Stimulated activated CD8-positive, alpha-beta memory T cell treated with anti-CD3 and anti-CD28 coated beads, Interleukin-2, amount 100 ng/mL, for 1 hour (primary cell): ENCODE measurements at regions not wholly inside any gene's neighbourhood (a gene's known extent, or its start where the extent isn't known, plus 50 kb on each side); places are given as distances from the start of the nearest gene placed in this dataset.

Experiments
- DNase-seq, 2 donors: peaks; one replicate each; pipeline ENCODE4 v3.0.0-alpha.2; 2020; ENCODE audit warnings: low read depth in 2 of 2

DNA sequence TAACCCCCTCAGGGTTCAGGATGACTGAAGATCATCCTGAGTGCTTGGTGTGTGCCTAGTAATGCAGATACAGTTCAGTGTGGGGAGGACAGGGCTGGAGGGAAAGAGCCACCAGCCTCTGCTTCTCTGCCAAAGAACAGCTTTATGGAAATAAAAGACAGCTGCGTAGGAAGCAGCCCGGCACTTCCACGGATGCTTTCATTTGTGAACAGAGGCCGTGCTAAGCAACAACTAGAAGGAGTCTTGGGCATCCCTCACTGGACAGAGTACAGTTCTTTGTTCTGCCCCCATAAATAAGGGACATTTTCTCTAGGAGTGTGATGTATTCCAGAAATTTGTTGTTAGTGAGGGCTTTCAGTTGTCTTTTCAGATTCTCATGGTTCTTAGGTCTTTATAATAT, 194.8 kb upstream of the RGMA start:
- no peak for DNase-seq

DNA sequence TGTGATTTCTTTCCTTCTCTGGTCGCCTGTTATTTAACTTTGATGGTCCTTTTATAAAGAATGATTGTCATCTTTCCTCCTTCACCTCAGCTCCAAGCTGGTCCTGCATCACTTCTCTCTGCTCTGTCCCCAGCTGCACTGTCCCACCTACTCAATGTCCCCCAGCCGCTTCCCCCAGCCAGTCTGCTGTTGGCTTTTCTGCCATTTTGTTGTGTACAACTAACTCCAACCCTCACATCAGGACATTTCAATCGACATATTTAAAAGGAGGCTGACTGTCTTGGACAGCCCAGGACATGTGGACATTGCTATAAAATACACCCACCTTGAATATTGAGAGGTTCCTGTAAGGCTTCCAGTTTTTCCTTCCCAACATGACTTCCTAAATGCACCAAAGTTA, 193.8 kb upstream of the RGMA start:
- DNase-seq: no peak

DNA sequence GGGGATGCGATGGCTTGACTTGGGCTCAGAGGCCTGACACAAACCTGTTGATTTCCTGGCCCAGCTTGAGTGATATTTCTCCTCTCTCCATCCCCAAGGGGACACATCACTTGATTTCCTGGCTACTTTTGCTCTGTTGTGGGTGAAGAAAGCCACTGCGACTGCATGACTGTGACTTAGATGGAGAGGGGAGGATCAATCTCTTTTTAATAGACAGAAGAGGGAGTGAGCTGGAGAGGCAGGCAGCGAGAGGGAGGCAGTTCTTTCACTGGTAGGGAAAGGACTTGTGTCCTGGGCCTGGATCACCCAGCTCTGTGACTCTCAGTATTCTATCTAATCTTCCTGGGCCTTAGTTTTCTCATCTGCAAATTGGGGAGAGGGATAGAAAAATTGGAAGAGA, 189.8 kb upstream of the RGMA start:
- no peak for DNase-seq

DNA sequence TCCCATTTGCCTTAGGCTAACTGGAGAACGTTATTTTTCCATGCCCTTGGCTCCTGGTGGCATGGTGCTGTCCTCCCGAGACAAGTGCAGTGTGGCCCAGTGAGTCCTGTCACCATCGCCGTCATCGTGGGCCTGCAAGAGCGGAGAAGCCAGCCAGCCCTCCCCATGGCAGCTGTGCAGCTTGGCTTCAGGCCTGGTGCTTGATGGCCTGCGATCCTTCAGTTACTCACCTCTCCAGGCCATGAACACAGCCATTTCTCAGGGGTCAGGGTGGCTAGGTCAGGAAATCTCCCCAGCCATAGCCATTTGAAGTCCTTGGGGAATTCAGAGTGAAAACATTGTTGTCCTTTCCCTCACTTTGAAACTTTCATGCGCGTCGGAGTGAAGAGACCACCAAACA, 189.0 kb upstream of the RGMA start:
- DNase-seq: no peak

DNA sequence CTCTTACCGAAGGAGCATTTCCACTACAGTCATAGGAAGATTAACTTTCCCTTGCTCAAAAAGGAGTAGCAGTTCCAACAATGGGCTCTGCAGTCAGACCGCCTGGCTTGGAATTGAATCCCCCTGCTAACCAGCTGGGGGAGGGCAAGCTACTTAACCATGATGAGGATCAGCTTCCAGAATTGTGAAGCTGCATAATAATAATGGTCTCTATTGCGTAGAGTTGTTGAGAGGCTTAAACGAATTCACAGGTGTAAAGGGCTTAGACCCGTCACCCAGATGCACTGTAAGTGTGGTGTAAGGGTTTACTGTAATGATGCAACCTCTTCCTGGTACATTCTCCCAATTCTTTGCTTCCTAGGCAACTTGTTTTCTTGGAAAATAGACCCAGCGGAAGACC, 185.2 kb upstream of the RGMA start:
- DNase-seq: no peak

DNA sequence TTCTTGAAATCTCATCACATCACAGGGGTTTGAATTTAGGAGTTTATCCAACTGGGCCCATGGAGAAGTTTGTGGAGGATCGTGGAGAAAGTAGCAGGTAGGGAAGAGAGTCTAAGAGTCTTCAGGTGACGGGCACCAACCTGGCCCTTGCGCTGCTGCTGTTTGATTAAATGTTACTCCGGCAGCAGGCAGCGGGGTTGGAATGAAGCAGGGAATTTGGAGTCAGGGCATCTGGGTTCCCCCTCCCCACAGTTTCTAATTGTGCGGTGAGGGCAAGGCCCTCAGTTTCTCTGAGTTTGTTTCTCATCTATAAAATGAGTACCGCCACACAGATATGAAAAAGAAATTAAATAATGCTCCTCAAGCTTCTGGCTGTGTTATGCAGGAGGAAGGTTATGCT, 182.9 kb upstream of the RGMA start:
- no peak for DNase-seq

DNA sequence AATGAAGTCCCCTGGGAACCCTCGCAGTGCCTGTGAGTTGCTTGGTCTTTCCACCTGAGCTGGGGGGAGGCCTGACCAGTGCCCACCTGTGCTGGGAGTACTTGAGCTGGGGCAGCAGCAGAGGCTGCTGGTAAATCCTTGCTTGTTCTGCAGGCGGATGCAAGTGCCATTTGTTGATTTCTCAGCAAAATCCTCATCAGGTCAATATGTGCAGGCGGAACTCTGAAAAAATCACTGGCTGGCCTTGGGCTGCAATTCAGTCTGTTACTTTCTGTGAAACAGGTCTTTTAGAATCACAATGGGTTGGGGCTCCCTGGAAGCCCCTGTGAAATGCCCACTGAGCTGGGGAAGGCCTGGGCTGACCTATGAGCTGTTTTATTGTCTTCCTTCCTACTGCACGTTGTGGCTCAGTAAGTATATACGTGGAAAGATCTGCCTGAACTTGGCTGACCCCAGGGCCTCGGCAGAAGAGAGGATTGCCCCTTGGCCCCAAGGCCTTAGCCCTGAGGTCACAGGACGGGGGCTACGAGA, 182.0 kb upstream of the RGMA start:
- DNase-seq: no peak

DNA sequence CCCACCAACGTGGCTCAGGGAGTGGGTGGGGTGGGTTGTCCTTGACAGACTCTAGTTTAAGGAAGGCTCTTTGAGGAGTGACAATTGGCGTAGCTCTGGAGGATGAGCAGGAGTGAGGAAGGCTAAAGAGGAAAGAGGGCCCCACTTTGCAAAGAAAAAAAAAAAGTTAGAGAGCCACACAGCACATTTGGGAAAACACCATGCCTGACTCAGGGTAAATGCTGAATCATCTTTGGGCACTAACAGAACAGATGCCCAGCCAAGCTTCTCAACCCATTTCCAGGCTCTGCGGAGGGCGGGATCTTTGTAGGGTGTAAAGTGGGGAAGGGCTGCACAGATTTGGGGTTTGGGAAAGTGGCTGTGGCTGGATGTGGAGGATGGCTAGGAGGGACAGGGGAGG, 179.1 kb upstream of the RGMA start:
- no peak for DNase-seq

DNA sequence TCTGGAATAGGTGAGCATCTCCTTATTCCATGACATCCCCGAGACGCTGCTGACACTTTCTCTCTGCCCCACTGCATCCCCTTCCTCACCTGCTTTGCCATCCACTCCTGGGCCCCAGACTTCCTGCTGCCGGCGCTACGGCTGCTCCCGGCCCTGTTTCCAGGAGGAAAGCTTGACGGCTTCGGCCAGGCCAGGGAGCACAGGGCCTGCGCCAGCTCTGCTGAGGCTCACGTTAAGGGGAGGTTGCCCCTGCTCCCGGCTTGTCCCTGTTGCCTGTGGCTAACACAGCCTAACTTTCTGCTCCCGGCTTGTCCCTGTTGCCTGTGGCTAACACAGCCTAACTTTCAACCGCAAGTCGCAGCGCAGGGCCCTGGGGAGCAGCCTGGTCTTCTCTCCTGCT, 177.3 kb upstream of the RGMA start:
- DNase-seq: no peak

DNA sequence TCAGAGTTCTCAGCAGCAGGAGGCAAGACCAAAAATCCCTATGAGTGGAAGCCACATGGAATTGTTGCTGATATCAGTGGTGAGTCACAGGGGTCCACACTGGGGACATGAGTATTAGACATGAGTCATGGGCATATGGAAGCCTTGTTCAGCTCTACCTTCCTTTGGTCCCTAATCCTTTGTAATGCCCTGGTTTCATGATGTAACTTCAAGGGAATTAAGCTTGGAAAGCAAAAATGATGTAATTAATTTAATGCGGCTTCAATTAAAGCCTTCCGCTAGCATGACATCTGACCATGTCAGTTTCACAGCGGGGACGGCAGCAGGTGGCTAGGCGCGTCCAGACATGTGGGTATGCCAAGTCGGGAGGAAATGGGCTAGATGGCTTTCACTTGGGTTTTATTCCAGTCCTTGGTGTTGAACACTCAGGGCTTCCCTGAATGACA, 176.1 kb upstream of the RGMA start:
- DNase-seq: no peak

DNA sequence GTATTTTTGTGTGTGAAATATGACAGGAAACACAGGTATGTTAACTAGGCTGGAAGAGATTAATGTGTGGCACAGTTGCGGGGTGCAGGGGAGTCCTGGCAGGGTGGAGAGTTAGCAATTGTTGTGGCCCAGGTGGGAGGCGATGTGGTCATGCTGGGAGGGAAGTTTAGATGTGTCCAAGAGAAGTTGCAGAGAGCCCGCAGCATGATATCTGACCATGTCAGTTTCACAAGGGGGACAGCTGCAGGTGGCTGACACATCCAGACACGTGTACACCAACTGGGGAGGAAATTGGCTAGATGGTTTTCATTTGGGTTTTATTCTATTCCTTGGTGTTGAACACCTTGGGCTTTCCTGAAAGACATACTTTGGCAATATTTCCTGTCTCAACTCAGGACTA, 172.8 kb upstream of the RGMA start:
- no peak for DNase-seq

DNA sequence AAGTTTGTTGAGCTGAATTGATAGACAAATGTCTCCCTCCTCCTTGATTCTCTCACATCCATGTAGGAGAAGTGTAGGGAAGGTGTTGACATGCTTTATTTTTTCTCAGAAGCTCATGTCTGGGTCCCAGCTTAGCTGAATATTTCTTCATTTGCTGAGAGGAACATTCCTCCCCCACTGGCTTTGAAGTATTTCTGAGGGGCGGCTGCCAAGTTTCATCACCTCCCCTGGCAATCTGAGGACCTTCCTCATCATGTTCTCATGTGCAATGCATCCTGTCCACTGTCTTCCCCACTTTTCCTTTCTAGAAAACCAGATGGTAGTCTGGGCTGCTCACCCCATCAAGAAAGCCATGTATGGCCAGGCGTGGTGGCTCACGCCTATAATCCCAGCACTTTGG, 168.9 kb upstream of the RGMA start:
- DNase-seq: no peak

DNA sequence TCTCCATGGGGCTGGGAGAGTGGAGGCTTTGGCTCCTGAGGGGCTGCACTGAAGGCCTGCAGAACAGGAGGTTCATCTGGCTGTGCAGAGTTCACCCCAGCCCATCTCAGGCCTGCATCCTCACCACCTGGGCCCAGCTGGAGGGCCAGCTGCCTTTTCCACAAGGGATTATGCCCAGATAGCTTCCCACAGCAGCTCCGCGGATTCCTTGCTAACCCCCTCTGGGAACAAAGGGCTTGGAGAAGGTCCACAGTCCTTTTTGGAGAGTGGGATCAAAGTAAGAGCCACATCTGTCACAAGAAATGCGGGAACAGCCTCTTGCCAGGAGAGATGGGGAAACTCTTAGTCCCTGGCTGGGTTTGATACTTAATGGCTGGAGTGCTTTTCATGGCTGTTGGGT, 164.7 kb upstream of the RGMA start:
- no peak for DNase-seq

DNA sequence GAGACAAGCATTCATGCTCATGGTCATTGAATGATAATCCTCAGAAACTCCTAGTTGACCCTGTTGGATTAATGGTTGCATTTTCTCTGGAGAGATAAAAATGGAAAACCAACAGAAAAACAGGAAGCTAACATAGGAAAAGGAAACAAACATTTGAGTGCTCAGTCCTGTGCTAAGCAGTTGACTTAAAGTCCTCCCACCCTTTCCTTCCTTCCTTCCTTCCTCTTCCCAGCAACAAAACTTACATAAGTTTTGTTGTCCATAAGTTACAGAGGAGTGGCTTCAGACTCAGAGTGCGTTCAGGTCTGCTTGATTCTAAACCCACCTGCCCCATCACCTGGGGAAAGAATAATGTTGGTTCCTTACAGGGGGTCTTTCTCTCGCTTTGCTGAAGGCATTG, 163.8 kb upstream of the RGMA start:
- DNase-seq: no peak

DNA sequence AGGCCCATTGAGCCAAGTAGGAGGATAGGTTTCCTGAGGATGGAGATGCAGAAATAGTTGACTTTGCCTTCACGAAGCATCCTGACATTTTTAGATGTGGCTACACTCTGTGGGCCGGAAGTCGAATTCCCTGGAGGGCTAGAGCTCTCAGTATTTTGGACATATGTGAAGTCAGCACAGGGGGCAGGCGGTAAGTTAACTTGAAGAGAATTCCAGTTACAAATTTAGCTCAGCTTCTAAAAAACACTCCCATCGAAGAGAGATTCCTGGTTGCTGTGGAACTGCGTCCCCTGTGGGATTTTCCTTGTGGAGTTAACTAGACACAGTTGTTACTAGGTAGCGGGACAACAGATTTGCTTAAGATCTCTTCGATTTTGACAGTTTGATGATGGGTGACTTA, 161.9 kb upstream of the RGMA start:
- DNase-seq: no peak

DNA sequence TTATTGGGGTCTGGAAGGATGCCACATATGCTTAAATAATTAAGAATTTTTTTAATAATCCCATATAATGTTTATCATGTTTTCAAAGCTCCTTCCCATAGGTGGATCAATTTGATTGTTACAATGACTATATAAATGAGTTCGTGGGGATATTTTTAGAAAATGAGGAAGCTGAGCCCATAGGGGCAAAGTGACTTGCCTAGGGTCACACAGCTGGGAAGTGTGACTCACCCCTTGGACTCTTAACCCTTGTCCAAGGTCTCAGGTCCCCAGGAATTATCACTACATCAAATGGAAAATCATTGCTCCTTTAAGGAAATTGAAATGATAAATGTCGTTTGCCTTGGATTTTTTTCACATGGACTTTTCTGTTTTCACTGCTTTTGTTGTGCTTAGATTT, 161.2 kb upstream of the RGMA start:
- DNase-seq: no peak

DNA sequence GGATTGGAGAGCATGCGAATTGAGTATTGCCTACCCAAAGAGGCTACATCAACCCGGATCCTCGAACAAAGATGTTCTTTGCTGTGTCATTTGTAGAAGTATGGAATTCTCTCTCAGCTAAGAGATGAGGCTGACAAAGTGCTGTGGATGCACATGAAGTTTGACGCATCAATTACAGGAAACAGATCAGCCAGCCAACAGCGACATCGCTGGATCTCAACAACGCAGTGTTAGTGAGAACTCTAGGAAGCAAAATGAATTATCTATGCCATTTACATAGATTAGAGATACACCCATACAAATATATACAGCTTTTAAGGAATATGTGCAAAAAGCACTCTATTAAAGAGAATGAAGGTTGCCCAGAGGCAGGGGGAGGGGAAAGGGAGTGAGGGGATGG, 160.6 kb upstream of the RGMA start:
- DNase-seq: no peak

DNA sequence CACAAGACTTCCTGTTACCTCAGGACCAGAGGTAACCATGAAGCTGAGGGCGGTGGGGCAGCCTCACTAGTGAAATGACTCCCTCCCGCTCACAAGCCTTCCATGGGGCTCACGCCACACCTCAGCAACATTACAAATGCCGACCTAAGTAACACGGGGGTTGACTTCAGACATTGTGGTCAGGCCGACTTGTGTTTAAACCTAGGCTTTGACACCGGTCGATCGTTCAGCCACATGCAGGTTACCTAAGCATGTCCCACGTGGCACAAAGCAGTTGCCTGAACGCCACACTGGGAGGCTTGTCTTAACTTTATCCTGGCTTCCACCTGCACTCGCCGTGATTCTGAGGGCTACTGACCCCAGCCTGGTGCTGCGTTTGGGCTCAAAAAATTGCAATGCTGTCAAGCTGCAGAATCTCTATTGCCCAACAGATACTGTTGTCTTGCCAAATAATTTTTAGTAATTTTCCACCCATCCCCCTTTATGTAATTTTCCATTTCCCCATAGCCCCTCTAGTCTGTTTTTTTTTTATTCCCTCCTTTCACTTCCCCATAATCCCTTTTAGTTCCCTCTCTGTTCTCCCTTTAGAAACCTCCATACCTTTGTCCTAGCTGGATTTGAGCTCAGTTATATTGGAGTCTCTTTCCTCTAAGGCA, 158.6 kb upstream of the RGMA start:
- DNase-seq: no peak

DNA sequence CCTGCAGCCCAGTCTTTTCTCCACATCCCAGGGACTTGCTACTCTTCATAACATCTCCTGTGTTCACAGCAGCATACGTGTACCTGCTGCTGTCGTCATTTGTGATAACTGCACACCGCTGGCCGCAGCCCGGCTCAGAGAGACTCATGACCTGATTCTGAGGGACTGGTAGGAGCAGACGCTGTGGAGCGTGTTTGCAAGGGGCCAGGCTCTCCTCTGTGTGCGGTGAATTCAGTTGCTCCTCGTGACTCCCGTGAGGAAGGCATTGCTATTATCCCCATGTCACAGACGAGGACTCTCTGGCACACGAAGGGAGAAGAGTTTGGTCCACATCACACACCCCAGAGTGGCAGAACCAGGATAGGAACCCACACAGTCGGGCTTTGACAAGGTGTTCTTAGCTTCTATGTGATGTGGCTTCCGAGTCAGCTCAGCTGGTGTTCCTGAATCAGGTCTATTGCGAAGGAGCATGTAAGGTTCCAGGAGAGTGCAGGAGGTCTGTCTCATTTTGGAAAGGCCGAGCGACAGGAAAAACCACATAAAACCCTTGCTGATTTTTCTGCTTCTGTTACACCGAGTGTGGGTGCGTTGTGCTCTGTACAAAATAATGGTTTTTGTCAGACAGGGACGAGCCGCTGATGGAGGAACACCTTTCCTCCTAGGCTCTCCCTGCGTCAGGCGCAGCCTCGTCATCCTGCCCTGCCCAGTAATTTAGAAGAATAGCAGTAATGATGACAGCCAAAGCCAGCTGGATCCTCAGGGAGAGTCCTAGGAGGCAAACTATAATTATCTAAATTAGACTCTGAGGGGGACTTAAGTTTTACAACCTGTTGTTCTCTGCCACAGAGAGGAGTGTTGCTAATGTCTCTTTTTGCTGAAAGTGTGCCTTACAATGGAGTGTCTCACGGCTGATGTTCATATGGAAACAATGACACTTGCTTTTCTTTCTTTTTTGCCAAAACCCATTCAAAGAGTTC, 157.5 kb upstream of the RGMA start:
- no peak for DNase-seq

DNA sequence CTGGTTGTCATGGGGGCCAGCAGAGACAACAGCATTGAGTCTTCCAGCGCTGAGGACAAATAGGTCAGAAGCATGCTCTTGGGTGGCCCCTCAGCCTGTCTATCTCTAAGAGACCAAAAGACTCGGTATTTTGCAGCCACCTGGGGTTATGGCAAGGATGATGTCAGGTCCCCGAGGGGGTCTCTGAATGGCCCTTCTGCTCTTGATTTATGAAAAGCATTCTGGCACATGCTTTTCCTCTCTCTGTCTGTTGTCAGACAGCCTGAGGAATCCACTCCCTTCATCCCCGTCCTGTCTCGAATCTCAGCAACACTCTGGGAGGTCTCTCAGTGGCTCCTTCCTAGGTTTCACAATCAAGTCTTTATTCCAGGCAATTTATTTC, 156.6 kb upstream of the RGMA start:
- DNase-seq: no peak

DNA sequence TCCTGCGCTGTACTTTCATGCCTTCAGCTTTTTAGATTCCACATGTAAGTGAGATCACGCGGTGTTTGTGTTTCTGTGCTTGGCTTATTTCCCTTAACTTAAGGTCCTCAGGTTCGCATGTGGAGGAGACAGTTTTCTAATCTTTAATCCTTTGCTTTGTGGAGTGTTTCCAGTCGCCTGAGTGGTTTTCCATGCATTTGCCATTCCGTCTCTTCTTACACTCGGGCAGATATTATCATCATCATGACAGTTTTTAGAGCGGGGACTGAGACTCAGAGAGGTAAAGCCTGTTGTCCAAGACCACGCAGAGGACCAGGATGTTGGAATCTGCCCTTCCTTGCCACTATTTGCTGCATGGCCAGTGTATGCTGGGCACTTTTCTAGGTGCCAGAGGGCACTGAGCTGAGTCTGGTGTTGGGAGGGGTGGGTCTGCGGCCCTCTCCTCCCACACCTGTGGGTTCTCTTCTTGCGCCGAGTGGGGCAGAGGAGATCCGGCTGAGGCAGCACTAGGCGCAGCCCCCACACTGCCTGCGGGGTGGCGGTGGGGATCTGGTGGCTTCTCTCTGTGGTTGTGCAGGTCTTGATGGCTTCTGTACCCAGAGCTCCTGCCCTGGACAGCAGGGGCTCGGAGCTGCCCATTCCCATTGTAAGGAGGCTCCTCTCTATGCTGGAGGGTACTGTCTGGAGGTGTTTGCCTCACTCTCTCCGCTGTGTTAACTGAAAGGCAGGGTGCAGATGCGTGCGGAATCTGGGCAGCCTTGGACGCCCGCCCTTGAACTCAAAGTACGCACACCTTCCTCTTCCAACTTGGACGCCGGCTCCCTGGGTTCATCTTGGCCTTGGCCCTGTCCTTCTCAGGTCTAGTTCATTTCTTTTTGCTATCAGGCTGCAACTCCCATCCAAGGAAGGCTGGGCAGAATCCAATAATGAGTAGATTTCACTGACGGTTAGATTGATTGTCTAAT, 156.0 kb upstream of the RGMA start:
- DNase-seq: no peak

DNA sequence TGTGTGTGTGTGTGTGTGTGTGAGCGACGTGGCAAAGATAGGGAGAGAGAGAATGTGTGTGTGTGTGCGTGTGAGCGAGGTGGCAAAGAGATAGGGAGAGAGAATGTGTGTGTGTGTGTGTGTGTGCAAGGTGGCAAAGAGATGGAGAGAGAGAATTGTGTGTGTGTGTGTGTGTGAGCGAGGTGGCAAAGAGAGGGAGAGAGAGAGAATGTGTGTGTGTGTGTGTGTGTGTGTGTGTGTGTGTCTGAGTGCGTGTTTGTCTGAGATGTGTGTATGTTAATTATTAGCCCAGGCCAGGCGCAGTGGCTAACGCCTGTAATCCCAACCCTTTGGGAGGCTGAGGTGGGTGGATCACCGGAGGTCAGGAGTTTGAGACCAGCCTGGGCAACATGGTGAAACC, 154.6 kb upstream of the RGMA start:
- DNase-seq: no peak
